HG03457 (cell line): ENCODE measurements at regions not wholly inside any gene's neighbourhood (a gene's known extent, or its start where the extent isn't known, plus 50 kb on each side); places are given as distances from the start of the nearest gene placed in this dataset.
"Not testable (repeated sequence)": the region's sequence is repeated elsewhere in the genome, so short reads cannot be mapped to it uniquely, and the experiment has no call there.

ENCODE experiments used
- ATAC-seq: cut with Tn5 transposase; IDR thresholded peaks from one replicate; pipeline ENCODE4 v1.9.1; 2021; ENCODE audit warnings: moderate number of reproducible peaks; ENCODE audit not compliant: unreplicated experiment

GRCh38 chr11:115608976-115609375 lies 104.8 kb upstream of the CADM1 start:
- no peak for ATAC-seq

- no peak for ATAC-seq
Observed at GRCh38 chr11:115607621-115608221, 103.5 kb upstream of the CADM1 start.

- ATAC-seq, result no peak
Observed at GRCh38 chr11:115606498-115607220, 102.4 kb upstream of the CADM1 start.

- no peak for ATAC-seq
Observed at GRCh38 chr11:115605871-115606497, 101.8 kb upstream of the CADM1 start.

- not testable (repeated sequence) for ATAC-seq
Observed at GRCh38 chr11:115605397-115605796, 101.2 kb upstream of the CADM1 start.

GRCh38 chr11:115599125-115599524 lies 94.9 kb upstream of the CADM1 start:
- no peak for ATAC-seq

- ATAC-seq, result no peak
Observed at GRCh38 chr11:115598257-115598901, 94.2 kb upstream of the CADM1 start.

- no peak for ATAC-seq
Observed at GRCh38 chr11:115591380-115591779, 87.2 kb upstream of the CADM1 start.

- no peak for ATAC-seq
Observed at GRCh38 chr11:115590254-115590653, 86.0 kb upstream of the CADM1 start.

GRCh38 chr11:115587718-115588342 lies 83.6 kb upstream of the CADM1 start:
- no peak for ATAC-seq

GRCh38 chr11:115585361-115586024 lies 81.3 kb upstream of the CADM1 start:
- ATAC-seq, result peak; percentile 59

- ATAC-seq, result no peak
Observed at GRCh38 chr11:115581871-115582639, 77.8 kb upstream of the CADM1 start.

GRCh38 chr11:115580927-115581680 lies 76.9 kb upstream of the CADM1 start:
- ATAC-seq, result no peak

GRCh38 chr11:115580416-115580815 lies 76.2 kb upstream of the CADM1 start:
- no peak for ATAC-seq

GRCh38 chr11:115579181-115579825 lies 75.1 kb upstream of the CADM1 start:
- no peak for ATAC-seq

- ATAC-seq, result no peak
Observed at GRCh38 chr11:115578275-115578674, 74.1 kb upstream of the CADM1 start.

GRCh38 chr11:115577701-115578100 lies 73.5 kb upstream of the CADM1 start:
- no peak for ATAC-seq

- ATAC-seq, result no peak
Observed at GRCh38 chr11:115576606-115577380, 72.6 kb upstream of the CADM1 start.
